ENCODE measurements at regions not wholly inside any gene's neighbourhood (a gene's known extent, or its start where the extent isn't known, plus 50 kb on each side); places are given as distances from the start of the nearest gene placed in this dataset.

- TF ChIP-seq CHD7 (IDR thresholded peaks at IDR 0.05; ENCODE audit: insufficient replicate concordance, low read length) (no peak), NANOG (IDR thresholded peaks at IDR 0.05; ENCODE audit: insufficient read depth, low read depth, low read length, poor library complexity, severe bottlenecking) (no peak), CTBP2 (IDR thresholded peaks at IDR 0.05; ENCODE audit: borderline replicate concordance, insufficient read depth, insufficient read length, low read length) (no peak), SP4 (IDR thresholded peaks at IDR 0.05; ENCODE audit: low read length) (no peak), SP1 (IDR thresholded peaks at IDR 0.05; ENCODE audit: low read depth, low read length) (no peak)
- TF ChIP-seq, protein P1, sequence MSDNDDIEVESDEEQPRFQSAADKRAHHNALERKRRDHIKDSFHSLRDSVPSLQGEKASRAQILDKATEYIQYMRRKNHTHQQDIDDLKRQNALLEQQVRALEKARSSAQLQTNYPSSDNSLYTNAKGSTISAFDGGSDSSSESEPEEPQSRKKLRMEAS (IDR thresholded peaks at IDR 0.05), result no peak
Measured at GRCh38 chr18:69186162-69186561, 214.5 kb upstream of the DOK6 start (continued).

Data from H1 (cell line).